K562 (cell line): ENCODE measurements at regions not wholly inside any gene's neighbourhood (a gene's known extent, or its start where the extent isn't known, plus 50 kb on each side); places are given as distances from the start of the nearest gene placed in this dataset.

Experiments
- ATAC-seq: fragments of 200-7000 bp; cut with Tn5 transposase; 3 replicates; pipeline ENCODE4 v1.9.1; 2020; ENCODE audit warnings: moderate library complexity
- BruUV-seq: library from RNA; stranded (reverse); fragments of 400-500 nt; replicated peaks from 2 replicates; lab custom pipeline; 2021; lab: Mats Ljungman, UMichigan
- CTCF ChIA-PET: fragments of 300-600 bp; formaldehyde crosslinking; extraction: SDS; loops from one replicate; lab custom pipeline; 2021; ENCODE audit warnings: low intra/inter-chr PET ratio; lab: Yijun Ruan, JAX
- POLR2A ChIA-PET: fragments of 300-600, 350-650 bp; sonication (Branson Sonifier 250); formaldehyde crosslinking; extraction: SDS; loops from one replicate; lab custom pipeline; 2021; ENCODE audit warnings: antibody characterized with exemption, inconsistent platforms; lab: Yijun Ruan, JAX
- DNase-seq, 4 experiments: peaks; one replicate each; pipeline versions ENCODE4 v3.0.0 to v3.0.0-alpha.2; 2011 to 2018; ENCODE audit warnings: low spot score in 3 of 4, mixed read lengths in 3 of 4; ENCODE audit errors: extremely low read depth in 1 of 4
- FAIRE-seq: peaks from 2 replicates; lab custom pipeline; 2011; peaks lifted over from hg19 to GRCh38; lab: Jason Lieb, UNC
- H2AFZ ChIP-seq: 2 replicates; pipeline ENCODE4 v1.6.0; 2011; ENCODE audit warnings: low read depth, low read length, control low read depth, inconsistent platforms
- H3K27ac ChIP-seq: fragments of 200-600 bp; 3 replicates; pipeline ENCODE4 v1.8.0; 2011; ENCODE audit warnings: low read depth, mild to moderate bottlenecking, control low read depth, inconsistent platforms, low read length, moderate library complexity, mixed read lengths; ENCODE audit errors: extremely low read depth
- H3K27me3 ChIP-seq, 2 experiments: fragments of 300-600 bp in 1 of 2; 2 replicates in 1 of 2; 3 replicates in 1 of 2; pipeline versions ENCODE4 v1.6.0 to v1.8.0; 2011; ENCODE audit warnings: inconsistent platforms in 2 of 2, low read length in 2 of 2, mild to moderate bottlenecking in 1 of 2, mixed read lengths in 1 of 2, moderate library complexity in 1 of 2; ENCODE audit not compliant: control insufficient read depth in 2 of 2, insufficient read depth in 2 of 2
- H3K36me3 ChIP-seq: fragments of 300-600 bp; 3 replicates; pipeline ENCODE4 v1.8.0; 2011; ENCODE audit warnings: mild to moderate bottlenecking, low read length, inconsistent platforms; ENCODE audit not compliant: control insufficient read depth, insufficient read depth
- H3K4me1 ChIP-seq, 2 experiments: fragments of 200-600 bp in 1 of 2; replicated peaks in 1 of 2; 2 replicates in 1 of 2; 3 replicates in 1 of 2; pipeline versions ENCODE4 v1.5.1 to v1.8.0; 2011; ENCODE audit warnings: inconsistent platforms in 2 of 2, low read length in 2 of 2, mild to moderate bottlenecking in 1 of 2, mixed read lengths in 1 of 2, moderate library complexity in 1 of 2; ENCODE audit not compliant: control insufficient read depth in 2 of 2, insufficient read depth in 2 of 2
- H3K4me2 ChIP-seq: 2 replicates; pipeline ENCODE4 v1.6.1; 2011; ENCODE audit warnings: low read length, control low read depth, inconsistent platforms, mixed read lengths; ENCODE audit not compliant: insufficient read depth
- H3K4me3 ChIP-seq: fragments of 200-600 bp; sonication (generic), shearing (Covaris generic); 2 replicates; pipeline ENCODE4 v1.5.1; 2016; ENCODE audit warnings: control low read depth, inconsistent platforms
- H3K79me2 ChIP-seq: fragments of 200-600 bp; 3 replicates; pipeline ENCODE4 v1.8.0; 2011; ENCODE audit warnings: low read length, inconsistent platforms; ENCODE audit not compliant: control insufficient read depth, insufficient read depth
- H3K9ac ChIP-seq, 2 experiments: 2 replicates each; pipeline versions ENCODE4 v1.6.0 to v1.6.1; 2011; ENCODE audit warnings: low read depth in 2 of 2, low read length in 2 of 2, control low read depth in 1 of 2, inconsistent platforms in 1 of 2, mild to moderate bottlenecking in 1 of 2, mixed read lengths in 1 of 2; ENCODE audit not compliant: insufficient read depth in 1 of 2
- H3K9me1 ChIP-seq: one replicate; pipeline ENCODE4 v1.6.0; 2011; ENCODE audit warnings: inconsistent platforms, mild to moderate bottlenecking, low read length, moderate library complexity; ENCODE audit not compliant: control insufficient read depth, insufficient read depth
- H3K9me3 ChIP-seq: replicated peaks from 2 replicates; pipeline ENCODE4 v1.5.1; 2011; ENCODE audit warnings: low read depth, low read length, inconsistent platforms; ENCODE audit not compliant: control insufficient read depth, insufficient read depth
- H4K20me1 ChIP-seq: replicated peaks from 2 replicates; pipeline ENCODE4 v1.6.1; 2011; ENCODE audit warnings: low read length, inconsistent platforms, mixed read lengths; ENCODE audit not compliant: control insufficient read depth, insufficient read depth
- ARID3A ChIP-seq: IDR thresholded peaks from 2 replicates; pipeline ENCODE4 v1.6.1; 2012; ENCODE audit warnings: low read depth, low read length, improper control_type of control experiment, borderline replicate concordance
- FOXK2 ChIP-seq, 2 experiments: fragments of 450-650 bp; IDR thresholded peaks in 1 of 2; conservative IDR thresholded peaks in 1 of 2; 2 replicates each; pipeline ENCODE4 v1.6.1; 2016; ENCODE audit warnings: low read depth in 2 of 2, mild to moderate bottlenecking in 1 of 2
- GATAD2A ChIP-seq: fragments of 450-650 bp; IDR thresholded peaks from 2 replicates; pipeline ENCODE4 v1.6.1; 2017
- NR2F6 ChIP-seq: fragments of 450-650 bp; formaldehyde crosslinking; IDR thresholded peaks from 2 replicates; pipeline ENCODE4 v1.4.0; 2020; ENCODE audit warnings: mild to moderate bottlenecking
- PTBP1 ChIP-seq: fragments of 200-400 bp; formaldehyde crosslinking; IDR thresholded peaks from 2 replicates; pipeline ENCODE4 v1.6.1; 2017; ENCODE audit warnings: low read depth, low read length
- RREB1 ChIP-seq: fragments of 250-450 bp; sonication (Bioruptor Pico); IDR thresholded peaks from 2 replicates; pipeline ENCODE4 v1.4.0; 2020
- ZBTB7A ChIP-seq: IDR thresholded peaks from 2 replicates; pipeline ENCODE4 v1.6.1; 2011; ENCODE audit warnings: low read depth, mild to moderate bottlenecking, low read length, moderate library complexity, borderline replicate concordance; ENCODE audit not compliant: control insufficient read depth
- WGBS: fragments of 100-300 bp; shearing (Covaris generic); methylation state at CpG from one replicate; pipeline ENCODE4 v1.1.6; 2016; ENCODE audit warnings: low coverage, mixed read lengths; ENCODE audit not compliant: insufficient coverage; ENCODE audit errors: missing lambda C conversion rate; 5-methylcytosine and 5-hydroxymethylcytosine counted together
- in situ Hi-C: fragments of 300-500 bp; cut with MboI; formaldehyde crosslinking; loops from 4 replicates; pipeline ENCODE4 v1.15.0; 2018; ENCODE audit warnings: inconsistent platforms, mixed read lengths
- intact Hi-C: fragments of 100-400 bp; cut with micrococcal nuclease; formaldehyde crosslinking; loops from 2 replicates; pipeline ENCODE4 v1.14.2; 2022

DNA sequence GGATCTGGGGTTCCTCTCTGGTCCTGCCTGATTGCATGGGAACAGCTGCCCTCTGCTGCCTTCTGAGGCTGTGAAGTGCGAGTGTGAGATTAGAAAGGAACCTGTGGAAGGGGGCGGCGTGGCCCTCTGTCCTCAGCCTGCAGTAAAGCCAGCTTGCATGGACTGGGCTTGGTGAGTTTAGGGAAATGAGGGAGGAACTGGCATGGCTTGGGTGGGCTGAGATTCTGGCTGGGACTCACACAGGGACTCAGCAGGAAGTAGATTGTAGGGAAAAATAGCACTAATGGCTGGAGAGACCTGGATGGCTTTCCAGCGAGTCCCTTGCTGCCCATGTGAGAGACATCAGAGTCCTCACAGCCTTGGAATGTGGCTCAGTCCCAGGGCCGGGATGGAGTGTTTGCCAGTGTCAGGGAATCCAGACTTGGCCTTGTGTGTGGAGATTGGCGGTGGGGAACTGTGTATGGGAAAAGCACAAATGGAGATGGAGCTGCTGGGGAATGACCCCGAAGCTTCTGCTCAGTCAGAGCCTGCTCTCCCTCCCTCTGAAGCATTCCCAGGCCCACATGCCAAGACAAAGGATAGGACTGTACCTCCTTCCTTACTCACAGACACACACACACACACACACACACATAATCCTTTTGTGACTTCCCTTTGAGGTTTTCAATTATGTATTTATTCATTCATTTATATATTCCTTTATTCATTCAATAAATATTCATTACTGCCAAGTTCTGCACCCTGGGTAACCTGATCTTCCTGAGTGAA is 115.4 kb downstream of the ACAA2 start:
- Histone ChIP-seq H3K4me1 (no peaks in the 10 kb centered on the region), H3K36me3 (no peaks in the 10 kb centered on the region), H2AFZ (no peak overlapping the region), H4K20me1 (no peaks in the 10 kb centered on the region), H3K9me1 (no peaks in the 10 kb centered on the region), H3K79me2 (no peaks in the 10 kb centered on the region), H3K9me3 (no peaks in the 10 kb centered on the region), H3K4me3 (no peak overlapping the region), H3K9ac (no peak overlapping the region), H3K27me3 (peaks cover 0 to 24% of the 10 kb centered on the region in 2 experiments; a peak in 3 of 5 replicates), H3K4me2 (no peak overlapping the region), H3K27ac (no peak overlapping the region)
- ChIA-PET CTCF (no interaction called here), POLR2A (interaction anchor here (0.6 to 0.7 kb wide), 3 partner anchors 10 to 52 kb away, joined by 3 read pairs; no protein-coding TSS in a partner anchor)
- ATAC-seq (no peak), DNase-seq (no peak), FAIRE-seq (no peak)
- in situ Hi-C loops, result no loop called here
- TF ChIP-seq PTBP1 (no peak), FOXK2 (conservative IDR thresholded peaks at IDR 0.05 in 1 of 2, IDR thresholded peaks at IDR 0.05 in 1 of 2; ENCODE audit: low read depth in 2 of 2) (no peak), ZBTB7A (no peak)
- intact Hi-C loops, result no loop called here
- 0% methylated on average over 6 of the region's 7 CpGs for WGBS
- no TSS peak for BruUV-seq

DNA sequence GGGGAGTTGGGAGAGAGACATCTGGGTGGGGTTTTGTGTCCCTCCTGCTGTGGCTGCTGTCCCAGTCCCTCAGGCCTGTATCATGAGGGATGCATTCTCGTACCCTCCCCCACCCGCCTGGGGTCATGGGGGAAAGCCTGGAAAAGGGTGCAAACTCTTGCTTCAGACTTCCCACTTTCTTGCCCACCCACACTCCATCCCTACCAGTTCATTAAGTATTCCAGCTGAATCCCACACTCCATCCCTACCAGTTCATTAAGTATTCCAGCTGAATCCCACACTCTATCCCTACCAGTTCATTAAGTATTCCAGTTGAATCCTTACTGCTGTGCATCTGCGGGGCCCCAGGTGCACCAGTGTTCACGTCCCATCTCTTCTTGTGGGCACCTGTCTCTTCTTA is 116.3 kb downstream of the ACAA2 start:
- ATAC-seq (no peak), DNase-seq (no peak), FAIRE-seq (no peak)
- BruUV-seq, result no TSS peak
- intact Hi-C loops, result no loop called here
- no peaks in the 10 kb centered on the region for H4K20me1 ChIP-seq
- CTCF ChIA-PET, result no interaction called here
- H3K27me3 ChIP-seq, result peaks cover 0 to 27% of the 10 kb centered on the region in 2 experiments; a peak in 3 of 5 replicates
- WGBS, result 0% methylated on average over 3 of the region's 4 CpGs
- no peak overlapping the region for H3K4me3 ChIP-seq
- no peak overlapping the region for H3K27ac ChIP-seq
- H3K9me1 ChIP-seq, result no peaks in the 10 kb centered on the region
- no peak overlapping the region for H3K4me2 ChIP-seq
- in situ Hi-C loops, result no loop called here
- POLR2A ChIA-PET, result interaction anchor here (0.7 kb wide), 2 partner anchors 11 to 48 kb away, joined by 3 read pairs; no protein-coding TSS in a partner anchor
- H3K9me3 ChIP-seq, result no peaks in the 10 kb centered on the region
- H3K9ac ChIP-seq, result no peak overlapping the region
- H3K36me3 ChIP-seq, result no peaks in the 10 kb centered on the region
- H3K79me2 ChIP-seq, result no peaks in the 10 kb centered on the region
- no peaks in the 10 kb centered on the region for H3K4me1 ChIP-seq
- no peak overlapping the region for H2AFZ ChIP-seq
- no peak for TF ChIP-seq RREB1
- no peak for TF ChIP-seq NR2F6 (CRISPR knock-in tag)
- no peak for TF ChIP-seq ARID3A
- no peak for TF ChIP-seq GATAD2A
